IPS-NIHi7 (cell line): ENCODE measurements at regions not wholly inside any gene's neighbourhood (a gene's known extent, or its start where the extent isn't known, plus 50 kb on each side); places are given as distances from the start of the nearest gene placed in this dataset.

Source experiments
- DNase-seq: peaks from one replicate; pipeline ENCODE4 v3.0.0; 2012; ENCODE audit warnings: mixed read lengths; ENCODE audit errors: extremely low spot score

DNA sequence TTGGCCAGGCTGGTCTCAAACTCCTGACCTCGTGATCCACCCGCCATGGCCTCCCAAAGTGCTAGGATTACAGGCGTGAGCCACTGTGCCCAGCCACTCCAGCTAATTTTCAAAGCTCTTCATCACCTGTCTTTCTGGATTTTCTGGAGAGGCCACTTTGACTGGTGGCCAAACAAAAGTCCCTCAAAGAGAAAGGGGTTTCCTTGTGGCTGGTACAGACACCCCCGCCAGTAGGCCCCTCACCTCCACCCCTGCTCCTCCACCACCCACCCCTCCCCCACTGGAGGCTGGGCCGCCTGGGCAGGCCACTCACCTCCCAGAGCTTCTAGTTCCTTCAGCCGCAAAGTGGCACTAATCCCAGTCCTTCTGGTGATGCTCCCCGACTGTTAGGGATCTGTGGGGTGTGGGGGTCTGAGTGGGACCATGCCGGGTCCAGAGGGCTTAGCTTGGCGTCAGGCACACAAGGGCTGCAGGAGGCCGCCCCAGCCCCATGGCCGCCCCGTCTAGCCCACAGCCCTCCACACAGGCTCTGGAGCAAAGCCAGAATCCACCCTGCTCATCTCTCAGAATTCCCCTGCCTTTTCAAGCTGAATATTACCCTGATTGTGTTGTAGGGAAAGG, 182.0 kb upstream of the IER5L start:
- no peak for DNase-seq

DNA sequence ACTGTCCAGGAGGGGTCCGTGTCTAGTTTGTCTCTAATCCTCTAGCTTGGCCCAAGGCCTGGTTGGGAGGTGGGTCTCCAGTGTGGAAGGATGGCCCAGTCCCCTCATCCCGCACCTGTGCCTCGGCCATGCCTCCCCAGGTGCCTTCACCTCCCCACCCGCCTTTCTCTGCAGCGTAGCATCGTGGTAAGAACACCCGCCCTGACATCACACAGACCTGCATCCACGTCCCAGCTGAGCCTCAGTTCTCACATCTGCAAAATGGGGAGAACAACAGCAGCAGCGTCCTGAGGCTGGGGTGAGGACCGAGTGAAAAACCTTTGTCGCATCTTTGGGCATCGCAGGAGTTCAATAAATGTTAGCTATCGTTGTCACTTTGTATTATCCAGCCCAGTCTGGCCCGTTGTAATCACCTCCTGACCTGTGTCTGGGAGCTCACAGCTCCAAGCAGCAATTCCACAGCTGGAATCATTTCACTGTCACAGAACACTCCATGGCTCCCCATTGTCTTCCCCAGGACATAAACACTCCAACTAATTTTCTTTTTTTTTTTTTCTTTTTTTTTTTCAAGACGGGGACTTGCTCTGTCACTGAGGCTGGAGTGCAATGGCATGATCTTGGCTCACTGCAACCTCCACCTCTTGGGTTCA, 181.2 kb upstream of the IER5L start:
- DNase-seq, result no peak

DNA sequence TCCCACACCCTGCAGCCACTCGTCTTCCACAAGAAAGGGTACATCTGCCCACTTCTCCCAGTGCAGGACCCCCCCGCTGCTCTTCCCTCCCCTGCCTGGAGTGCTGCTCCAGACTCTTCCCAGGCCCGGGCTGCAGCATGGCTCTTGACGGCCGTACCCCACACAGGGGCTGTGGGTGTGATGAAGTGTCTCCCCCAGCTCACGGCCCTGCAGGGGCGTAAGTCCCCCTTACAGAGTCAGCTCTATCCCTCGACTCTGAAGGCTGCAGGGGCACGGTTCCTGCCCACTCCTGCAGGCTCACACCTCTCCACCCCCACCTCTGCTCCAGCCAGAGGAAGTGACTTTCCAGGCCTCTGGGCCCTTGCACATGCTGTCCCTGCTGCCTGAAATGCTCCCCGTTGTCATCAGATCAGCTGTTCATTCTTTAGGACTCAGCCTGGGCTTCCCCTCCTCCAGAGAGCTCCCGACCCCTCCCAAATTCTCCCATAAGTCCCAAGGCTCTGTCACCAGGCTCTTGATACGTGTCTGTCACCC, 180.6 kb upstream of the IER5L start:
- DNase-seq, result no peak

DNA sequence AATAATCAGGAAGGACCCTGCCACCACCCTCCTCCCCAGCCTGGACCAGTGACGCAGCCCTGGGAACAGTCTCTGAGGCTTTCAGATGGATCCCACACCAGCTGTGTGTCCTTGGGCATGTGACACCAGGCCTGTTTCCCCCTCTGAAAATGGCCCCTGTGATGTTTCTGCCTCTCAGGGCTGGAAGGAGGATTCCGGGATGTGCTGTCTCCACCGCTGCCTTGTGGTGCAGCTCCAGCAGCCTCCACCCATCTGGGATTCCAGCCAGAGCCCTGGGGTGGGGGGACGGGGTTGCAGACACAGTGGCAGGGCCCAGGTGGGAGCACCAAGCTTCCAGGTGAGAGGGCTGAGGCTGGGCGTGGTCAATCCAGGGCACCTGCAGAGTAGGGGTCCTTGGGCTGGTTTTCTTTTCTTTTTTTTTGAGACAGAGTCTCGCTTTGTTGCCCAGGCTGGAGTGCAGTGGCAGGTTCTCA, 179.7 kb upstream of the IER5L start:
- no peak for DNase-seq

DNA sequence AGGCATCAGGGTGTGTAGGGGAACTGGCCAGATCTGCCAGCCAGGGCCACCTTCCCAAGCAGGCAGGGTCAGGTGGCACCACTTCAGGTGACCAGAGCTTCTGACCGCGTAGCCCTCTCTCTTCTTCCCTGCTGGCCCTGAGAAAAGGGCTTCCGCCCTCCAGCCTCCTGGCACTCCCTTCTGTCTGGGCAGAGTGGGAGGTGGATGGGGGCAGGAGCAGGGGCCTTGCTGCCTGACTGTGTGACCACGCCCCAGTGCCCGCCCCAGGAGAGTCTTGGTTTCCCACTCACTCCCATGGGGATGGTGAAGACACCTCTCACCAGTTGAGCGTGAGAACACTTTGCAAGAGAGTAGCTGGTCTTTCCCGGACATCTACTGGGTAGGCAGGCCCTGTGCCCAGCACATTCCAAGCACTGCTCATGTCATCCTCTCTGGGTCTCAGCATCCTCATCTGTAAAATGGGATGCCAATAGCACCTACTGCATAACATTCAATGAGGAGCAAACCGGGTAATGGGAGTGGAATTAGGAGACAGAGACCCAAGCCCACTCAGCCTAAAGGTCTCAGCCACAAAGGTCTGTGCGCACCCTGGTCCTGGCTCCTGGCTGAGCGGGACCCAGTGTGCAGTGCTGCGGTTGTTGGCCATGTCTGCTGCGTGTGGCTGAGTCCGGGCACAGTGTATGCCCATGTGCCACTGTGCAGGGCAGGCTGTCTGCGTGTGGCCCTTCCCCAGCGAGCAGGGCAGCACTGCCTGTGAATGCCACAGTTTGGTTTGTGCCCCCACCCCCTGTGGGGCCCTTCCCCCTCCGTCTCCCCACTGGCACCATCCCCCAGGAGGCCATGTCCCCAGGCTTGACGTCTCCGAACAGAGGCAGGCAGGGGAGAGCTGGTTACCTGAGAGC, 179.1 kb upstream of the IER5L start:
- no peak for DNase-seq

DNA sequence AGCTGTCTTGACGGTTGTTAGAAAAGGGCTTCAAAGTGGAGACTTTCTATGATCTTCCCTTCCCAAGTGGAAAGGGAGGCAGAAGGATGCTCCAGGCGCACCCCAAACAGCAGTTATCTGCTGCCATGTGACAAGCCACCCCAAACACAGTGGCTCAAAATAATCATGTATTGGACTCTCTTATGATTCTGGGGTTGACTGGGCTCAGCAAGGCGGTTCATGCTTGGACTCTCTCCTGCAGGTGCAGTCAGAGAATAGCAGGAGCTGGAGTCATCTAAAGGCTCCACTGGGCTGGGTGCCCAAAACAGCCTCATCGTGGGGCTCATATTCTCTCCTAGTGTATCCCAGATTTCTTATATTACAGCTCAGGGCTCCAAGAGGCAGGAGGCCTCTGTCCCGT, 177.6 kb upstream of the IER5L start:
- no peak for DNase-seq

DNA sequence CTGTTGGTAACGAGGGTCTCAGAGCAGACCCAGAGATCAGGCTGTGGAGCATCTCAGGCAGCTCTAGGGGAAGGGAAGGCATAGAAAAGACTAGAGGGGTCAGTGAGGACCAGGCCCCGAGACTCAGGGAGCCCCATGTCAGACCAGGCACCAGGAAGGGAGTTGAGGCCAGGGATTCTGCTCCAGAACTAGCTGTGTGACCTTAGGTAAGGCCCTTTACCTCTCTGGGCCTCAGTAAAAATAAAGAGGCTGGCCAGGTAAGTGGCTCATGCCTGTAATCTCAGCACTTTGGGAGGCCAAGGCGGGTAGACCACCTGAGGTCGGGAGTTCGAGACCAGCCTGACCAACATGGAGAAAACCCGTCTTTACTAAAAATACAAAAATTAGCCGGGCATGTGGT, 176.4 kb upstream of the IER5L start:
- DNase-seq, result no peak

DNA sequence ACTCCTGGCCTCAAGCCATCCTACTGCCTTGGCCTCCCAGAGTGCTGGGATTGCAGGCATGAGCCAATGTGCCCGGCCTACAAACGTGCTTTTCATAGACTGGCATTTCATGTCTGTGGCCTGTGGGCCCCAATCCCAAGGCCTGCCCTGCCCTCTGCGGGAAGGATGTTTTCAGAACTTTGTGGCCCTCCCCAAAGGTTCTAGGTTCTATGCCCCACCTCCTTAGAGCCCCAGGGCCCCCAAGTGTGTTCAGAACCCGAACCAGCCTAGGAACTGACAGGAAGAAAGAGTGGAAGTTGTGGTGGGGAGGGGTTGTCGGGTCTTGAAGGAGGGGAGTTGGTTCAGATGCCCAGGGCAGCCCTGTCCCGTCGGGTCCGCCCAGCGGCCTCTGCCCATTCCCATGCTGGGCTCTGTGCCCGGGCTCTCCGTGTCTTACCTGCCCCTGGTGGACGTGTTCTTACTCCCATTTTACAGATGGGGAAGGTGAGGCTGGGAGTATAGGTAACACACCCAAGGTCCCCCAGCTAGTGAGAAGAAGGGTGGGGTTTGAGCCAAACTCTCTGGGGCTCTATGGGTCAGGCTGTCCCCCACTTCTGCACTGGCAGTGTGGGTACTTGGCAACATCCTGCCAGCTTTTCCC, 175.8 kb upstream of the IER5L start:
- no peak for DNase-seq

DNA sequence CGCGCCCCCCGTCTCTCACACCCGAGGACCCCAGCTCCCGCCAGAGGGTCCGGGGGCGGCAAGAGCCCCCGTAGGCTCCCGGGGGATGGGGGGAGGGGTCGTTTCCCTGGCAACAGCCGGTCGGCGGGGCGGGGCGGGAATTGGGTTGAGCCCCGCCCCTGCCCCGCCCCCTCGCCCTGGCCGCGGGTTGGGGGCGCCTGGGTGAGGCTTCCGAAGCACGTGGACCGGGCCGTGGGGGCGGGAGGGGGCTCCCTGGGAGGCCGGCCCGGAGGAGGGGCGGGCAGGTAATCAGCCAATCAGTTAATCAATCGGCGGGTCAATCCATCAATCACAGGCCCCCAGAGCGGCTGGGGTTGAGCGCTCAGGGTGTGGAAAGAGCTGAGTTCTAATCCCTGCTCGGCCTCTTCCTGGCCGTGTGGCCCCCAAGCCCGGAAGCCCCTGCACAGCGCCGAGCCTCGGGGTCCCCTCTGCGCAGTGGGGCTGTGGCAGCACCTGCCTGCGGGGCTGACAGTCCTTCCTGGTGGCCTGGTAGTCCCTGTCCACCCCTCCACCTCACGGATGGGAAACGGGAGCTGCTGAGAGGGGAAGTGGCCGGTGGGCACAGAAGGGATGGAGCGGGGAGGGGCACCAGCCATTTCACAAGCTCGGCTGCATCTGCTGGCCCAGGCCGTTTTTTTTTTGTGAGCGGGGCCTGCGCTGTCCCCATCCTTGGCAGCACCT, 174.2 kb upstream of the IER5L start:
- DNase-seq, result peak; percentile 86

DNA sequence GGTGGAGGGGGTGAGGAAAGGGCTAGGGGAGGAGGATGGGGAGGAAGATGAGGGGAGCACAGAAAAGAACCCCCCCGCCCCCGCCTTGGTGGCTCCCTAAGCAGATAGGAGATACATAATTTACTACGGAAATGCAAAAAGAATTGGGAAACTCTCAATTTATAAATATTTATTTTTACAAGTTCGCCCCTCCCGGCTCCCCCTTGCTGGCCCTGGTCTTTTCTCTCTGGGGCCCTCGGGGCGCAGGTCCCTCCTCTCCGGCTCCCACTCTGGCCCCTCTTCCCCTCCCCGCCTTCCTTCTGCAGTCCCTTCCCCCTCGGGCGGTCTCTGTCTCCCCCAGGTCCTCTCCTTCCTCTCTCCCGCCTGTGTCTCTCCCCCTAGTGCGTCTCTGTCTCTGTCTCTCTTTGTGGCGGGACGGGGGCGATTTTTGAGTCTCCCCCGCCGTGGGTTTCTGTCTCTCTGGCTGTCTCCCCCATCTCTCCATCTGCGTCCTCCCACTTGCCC, 173.6 kb upstream of the IER5L start:
- DNase-seq, result peak; percentile 51

DNA sequence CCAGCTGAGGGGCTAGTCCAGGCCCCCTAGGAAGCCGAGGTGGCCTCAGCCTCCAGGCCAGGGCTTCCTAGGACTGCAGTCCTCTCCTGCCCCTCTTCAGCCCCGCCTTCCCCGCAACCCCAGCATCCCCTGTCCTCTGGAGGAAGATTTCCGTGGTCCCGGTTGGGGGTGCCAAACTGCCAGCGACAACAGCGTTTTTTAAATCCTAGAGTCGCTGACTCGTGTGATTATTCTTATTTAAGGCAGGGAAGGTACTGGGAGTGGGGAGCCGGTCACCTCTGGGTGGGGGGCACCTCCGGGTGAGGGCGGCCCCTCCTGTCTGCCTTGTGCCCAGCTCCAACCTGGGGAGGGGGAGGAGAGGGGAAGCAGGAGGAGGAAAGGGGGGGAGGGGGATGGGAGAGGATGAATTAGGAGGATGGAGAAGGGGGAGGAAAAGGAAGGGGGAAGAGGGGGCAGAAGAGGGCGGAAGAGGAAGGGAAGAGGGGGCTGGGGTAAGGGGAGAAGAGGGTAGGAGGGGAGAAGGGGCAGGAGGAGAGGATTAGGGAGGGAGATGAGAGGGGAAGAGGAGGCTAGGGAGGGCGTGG, 173.1 kb upstream of the IER5L start:
- DNase-seq, result peak; percentile 75

DNA sequence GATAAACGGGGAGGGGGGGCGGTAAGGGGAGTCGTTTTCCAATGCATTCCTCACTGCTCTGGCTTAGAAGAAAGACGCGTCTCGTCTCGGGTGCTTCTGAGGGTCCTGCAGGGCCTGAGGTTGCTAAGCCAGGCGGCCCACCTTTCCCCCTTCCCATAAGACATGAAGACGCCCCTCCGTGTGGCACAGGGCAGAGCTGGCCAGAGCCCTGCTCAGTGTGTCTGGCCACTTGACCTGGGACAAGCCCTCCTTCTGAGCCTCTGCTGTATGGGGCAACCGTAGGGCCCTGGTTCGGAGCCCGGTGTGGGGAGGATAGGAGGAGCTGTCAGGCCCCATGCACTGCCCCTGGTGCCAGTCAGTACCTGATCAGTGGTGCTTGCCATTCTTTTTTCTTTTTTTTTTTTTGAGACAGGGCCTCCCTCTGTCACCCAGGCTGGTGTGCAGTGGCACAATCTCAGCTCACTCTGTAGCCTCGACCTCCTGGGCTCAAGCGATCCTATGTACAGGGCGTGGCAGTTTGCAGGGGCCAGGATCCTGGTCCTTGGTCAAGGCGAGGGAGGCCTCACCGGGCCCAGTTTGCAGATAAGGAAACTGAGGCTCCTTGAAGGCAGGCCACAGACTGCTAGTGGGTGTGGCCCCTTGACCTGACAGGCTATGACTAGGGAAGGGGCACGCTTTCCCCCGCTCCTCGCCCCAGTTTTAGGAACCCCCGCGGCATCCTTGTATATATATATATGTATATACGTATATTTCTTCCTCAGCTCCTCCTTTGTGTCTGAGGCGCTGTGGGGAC, 172.3 kb upstream of the IER5L start:
- DNase-seq, result no peak

DNA sequence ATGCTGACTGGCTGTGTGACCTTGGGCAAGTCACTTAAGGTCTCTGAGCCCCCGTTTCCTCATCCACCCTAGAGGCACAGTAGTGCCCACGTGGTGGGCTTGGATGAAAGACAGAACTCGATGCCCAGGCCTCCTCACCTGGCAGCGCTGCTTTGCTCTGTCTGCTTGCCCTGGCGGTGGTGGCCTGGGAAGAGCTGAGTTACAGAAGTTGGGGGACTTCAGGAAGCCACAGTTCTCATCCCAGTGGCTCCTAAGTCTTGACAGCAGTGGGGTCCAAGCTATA, 171.5 kb upstream of the IER5L start:
- DNase-seq, result no peak

DNA sequence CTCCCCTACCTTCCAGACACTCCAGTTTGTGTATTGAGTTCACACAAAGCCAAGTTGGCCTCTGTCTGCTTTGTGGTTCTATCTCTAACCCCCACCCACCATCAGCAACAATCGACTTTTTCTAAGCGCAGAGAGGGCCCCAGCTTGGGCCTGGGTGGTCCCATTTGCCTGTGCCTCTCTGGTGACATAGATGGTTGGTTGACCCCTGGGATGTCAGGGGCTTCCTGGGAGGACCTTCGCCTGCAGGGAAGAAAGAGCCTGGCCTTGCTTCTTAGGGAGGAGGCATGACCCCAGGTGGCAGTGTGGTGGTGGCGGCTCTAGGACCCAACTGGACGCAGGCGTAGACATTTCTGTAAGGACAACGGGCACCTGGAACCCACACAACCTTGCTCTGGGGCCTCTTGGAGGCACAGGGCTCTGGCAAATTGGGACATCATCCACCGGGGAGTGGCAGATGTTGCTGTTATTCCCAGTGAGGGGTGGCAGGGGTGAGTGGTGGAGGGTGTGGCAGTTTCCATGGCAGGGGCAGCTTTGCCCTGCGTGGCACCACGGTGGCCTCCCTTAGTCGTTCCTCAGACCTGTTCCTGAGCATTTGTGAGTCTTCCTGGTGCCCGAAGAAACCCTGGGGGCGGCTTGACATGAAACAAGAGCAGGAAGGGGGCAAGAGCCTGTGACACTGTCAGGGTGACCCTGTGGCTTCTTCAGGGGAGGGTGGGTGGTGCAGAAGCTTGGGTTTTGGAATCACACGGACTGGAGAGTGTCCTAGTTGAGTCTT, 171.0 kb upstream of the IER5L start:
- no peak for DNase-seq

DNA sequence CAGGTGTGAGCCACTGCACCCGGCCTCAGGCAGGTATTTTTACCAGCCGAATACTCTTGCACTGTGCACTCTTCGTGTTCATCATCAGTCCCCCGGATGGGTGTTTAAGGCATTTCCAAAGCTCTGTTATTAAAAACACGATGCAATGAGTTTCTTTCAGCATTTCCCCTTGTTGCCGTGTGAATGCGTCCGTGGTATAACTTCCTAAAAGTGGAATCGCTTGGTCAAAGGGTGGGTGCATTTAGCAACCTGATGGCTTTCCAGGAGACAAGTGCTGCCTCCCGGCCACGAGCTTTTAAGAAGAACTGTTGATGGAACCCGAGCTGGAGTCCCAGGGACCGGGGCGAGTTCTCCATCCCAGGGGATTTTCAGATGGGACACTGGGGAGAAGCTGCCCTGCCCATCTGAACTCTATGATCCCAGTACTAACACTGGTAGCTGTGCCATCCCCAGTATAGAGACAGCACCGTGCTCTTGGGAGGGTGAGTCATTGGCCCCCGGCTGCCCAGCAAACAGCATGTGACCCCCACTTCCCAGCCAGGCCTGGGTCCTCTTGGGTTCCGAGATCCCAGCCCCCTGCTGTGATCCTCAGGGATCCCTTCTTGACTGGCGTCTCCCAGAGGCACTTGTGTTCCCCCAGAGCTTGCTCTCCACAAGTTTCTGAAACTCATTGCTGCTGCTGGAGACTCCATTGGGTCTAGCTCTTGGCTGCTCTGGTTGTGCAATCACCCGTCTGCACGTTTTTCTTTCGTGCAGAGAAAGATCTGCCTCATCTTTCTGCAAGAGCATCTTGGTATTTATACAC, 169.5 kb upstream of the IER5L start:
- no peak for DNase-seq

DNA sequence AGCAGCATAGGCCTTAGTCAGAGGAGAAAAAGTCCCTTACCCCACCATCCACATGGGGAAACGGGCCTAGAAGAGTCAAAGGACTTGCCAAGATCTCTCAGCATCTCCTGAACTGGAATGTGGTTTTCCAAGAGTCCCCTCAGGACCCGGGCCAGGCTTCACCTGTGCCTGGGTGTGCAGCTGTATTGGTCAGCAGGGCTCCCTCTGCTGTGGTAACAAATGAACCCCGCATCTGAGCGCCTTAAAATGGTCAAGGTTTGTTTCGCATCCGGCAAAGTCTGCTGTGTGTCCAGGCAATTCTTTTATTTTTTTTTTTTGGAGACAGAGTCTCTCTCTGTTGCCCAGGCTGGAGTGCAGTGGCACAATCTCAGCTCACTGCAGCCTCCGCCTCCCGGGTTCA, 168.0 kb upstream of the IER5L start:
- DNase-seq, result no peak

DNA sequence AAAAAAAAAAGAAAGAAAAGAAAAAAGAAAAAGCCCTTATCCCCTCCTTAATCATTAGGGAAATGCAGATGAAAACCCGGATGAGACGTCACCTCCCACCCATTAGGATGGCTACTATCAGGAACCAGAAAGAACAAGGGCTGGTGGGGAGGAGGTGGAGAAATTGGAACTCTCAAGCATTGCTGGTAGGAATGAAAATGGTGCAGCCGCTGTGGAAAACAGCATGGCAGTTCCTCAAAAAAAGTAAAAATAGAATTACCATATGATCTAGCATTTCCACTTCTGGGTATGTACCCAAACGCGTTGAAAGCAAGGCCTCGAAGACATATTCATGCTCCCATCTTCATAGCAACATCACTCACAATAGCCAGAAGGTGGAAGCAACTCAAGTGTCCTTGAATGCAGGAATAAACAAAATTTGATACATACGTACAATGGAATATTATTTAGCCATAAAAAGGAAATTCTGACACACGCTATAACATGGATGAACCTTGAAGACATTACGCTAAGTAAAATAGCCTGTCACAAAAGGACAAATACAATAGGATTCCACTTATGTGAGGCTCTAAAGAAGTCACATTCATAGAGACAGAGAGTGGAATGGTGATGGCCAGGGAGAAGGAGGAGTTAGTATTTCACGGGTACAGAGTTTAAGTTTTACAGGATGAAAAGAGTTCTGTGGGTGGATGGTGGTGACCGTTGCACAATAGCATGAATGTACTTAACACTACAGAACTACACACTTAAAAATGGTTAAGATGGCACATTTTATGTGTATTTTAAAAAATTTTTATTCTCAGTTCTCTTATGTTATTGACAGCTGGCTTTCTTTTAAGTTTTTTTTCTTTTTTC, 166.8 kb upstream of the IER5L start:
- no peak for DNase-seq
